ENCODE measurements at regions not wholly inside any gene's neighbourhood (a gene's known extent, or its start where the extent isn't known, plus 50 kb on each side); places are given as distances from the start of the nearest gene placed in this dataset.

DNA sequence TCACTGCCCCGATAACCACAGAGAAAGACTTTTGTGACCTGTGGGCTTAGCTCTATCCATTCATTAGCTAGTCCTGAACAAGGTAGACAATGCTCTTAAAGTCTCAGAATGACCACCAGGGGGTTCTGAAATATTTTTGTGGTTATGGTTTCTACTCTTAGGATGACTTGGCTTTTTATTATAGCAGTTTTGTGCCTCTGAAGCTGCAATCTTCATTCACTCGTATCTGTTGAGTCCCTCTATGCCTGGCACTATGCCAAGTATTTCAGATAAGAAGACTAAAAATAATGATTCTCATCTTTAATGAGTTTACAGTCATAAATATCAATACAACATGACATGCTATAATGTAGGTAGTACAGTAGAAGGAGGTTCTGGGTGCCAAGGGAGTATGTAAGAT lies 130.8 kb upstream of the TRHDE start:
- TF ChIP-seq, protein P1, sequence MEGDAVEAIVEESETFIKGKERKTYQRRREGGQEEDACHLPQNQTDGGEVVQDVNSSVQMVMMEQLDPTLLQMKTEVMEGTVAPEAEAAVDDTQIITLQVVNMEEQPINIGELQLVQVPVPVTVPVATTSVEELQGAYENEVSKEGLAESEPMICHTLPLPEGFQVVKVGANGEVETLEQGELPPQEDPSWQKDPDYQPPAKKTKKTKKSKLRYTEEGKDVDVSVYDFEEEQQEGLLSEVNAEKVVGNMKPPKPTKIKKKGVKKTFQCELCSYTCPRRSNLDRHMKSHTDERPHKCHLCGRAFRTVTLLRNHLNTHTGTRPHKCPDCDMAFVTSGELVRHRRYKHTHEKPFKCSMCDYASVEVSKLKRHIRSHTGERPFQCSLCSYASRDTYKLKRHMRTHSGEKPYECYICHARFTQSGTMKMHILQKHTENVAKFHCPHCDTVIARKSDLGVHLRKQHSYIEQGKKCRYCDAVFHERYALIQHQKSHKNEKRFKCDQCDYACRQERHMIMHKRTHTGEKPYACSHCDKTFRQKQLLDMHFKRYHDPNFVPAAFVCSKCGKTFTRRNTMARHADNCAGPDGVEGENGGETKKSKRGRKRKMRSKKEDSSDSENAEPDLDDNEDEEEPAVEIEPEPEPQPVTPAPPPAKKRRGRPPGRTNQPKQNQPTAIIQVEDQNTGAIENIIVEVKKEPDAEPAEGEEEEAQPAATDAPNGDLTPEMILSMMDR (IDR thresholded peaks at IDR 0.05 in 8 of 11, conservative IDR thresholded peaks at IDR 0.05 in 3 of 11) = no peak
- no peak for TF ChIP-seq POLR2A (IDR thresholded peaks at IDR 0.05)
- TF ChIP-seq POLR2AphosphoS5 (IDR thresholded peaks at IDR 0.05) = no peak

All from spleen (tissue), 7 donors.